ENCODE measurements at regions not wholly inside any gene's neighbourhood (a gene's known extent, or its start where the extent isn't known, plus 50 kb on each side); places are given as distances from the start of the nearest gene placed in this dataset.

DNA sequence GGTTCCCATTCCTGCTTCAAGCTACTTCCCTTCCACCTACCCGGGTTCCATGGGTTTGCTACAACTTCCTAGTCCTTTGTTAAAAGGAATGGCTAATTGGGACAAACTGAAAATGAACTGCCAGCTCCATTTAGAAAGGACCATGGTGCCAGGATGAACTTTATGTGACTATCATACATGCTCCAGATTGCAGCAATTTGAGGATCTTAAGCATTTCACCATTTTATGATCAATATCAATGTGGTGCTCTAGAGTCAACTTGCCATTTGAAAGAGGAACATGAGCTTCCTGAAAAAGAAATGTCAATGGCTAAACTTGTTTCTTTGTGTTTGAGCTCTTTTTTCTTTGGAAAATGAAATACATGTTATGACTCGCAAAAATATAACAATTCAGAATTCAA, 92.7 kb upstream of the IL15 start:
- TF ChIP-seq, protein P1, sequence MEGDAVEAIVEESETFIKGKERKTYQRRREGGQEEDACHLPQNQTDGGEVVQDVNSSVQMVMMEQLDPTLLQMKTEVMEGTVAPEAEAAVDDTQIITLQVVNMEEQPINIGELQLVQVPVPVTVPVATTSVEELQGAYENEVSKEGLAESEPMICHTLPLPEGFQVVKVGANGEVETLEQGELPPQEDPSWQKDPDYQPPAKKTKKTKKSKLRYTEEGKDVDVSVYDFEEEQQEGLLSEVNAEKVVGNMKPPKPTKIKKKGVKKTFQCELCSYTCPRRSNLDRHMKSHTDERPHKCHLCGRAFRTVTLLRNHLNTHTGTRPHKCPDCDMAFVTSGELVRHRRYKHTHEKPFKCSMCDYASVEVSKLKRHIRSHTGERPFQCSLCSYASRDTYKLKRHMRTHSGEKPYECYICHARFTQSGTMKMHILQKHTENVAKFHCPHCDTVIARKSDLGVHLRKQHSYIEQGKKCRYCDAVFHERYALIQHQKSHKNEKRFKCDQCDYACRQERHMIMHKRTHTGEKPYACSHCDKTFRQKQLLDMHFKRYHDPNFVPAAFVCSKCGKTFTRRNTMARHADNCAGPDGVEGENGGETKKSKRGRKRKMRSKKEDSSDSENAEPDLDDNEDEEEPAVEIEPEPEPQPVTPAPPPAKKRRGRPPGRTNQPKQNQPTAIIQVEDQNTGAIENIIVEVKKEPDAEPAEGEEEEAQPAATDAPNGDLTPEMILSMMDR (IDR thresholded peaks at IDR 0.05) = no peak
- no peak for TF ChIP-seq POLR2A (IDR thresholded peaks at IDR 0.05)
